HG03135 (cell line): ENCODE measurements at regions not wholly inside any gene's neighbourhood (a gene's known extent, or its start where the extent isn't known, plus 50 kb on each side); places are given as distances from the start of the nearest gene placed in this dataset.

Source experiments
- ATAC-seq: cut with Tn5 transposase; IDR thresholded peaks from one replicate; pipeline ENCODE4 v1.9.1; 2021; ENCODE audit warnings: mild to moderate bottlenecking, moderate library complexity; ENCODE audit not compliant: unreplicated experiment

DNA sequence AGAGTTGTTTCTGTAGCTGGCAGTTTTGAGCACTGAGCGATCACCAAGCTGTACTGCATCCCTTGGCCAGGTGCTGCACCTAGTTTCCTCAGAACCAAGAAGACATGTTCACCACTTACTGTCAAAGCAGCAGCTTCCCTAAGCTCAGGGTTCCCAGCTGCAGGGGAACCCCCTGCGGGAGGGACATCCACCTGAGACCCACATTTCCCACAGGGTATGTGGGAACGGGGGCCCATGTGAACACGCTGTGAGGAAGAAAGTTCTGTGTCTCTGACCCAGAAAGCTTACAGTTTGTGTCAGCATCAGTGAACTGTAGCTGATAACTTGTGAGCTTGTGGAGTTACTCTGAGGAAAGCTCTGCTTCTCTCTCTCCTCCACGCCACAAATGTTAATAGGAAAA lies 436.8 kb upstream of the IGFBP3 start:
- no peak for ATAC-seq

DNA sequence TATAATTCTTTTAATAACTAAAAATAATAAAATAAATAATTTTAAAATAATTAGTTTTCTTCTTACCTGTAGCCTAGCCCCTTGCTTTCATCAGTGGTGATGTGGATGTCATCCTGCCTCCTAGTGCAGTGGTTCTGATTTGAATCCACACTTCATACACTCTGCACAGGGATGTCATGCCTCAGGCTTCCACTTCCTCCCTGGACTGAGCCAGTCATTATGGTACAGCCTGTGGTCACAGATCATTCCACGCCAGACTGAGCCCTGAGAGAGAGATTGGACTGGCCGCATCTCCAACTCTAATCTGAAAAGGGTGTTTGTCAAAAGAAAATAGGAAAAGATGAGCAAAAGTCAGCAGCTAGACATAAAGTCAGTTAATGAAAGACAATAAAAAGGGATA lies 436.2 kb upstream of the IGFBP3 start:
- no peak for ATAC-seq

DNA sequence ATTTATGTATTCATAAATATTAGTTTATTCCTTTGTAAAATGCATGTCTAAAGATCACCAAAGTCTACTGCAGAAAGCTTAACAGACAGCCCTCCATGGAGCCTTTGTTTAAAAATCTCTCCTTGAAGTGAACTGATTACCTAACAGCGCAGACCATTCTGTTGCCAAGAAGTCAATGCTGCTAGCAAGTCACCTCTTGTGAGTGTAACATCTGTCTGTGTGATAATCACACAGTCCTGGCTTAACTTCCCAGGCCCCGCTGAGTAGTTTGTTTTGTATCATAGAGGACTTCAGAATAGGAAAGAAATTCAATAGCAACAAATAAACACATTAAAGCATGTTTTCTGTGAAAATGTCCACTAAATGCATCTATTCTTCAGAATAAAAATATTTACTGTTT lies 435.3 kb upstream of the IGFBP3 start:
- ATAC-seq, result no peak

DNA sequence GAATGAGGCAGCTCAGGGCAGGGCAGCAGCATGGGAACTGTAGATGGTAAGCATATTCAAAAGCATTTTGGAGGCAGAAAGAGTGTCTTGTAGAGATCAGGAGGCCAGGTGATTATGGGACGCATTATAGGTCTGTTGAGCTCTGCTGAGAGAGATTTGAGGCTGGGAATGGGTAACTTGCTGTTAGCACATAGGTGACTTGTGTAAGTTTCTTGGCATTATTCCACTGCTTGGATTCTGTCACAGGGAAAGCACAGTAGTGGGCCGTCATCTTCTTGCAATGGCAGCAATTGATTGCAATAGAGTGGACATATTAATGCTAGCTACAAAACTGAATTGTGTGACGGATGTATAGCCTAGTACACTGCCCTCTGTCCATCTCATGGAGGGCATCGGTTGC lies 434.3 kb upstream of the IGFBP3 start:
- ATAC-seq, result no peak

DNA sequence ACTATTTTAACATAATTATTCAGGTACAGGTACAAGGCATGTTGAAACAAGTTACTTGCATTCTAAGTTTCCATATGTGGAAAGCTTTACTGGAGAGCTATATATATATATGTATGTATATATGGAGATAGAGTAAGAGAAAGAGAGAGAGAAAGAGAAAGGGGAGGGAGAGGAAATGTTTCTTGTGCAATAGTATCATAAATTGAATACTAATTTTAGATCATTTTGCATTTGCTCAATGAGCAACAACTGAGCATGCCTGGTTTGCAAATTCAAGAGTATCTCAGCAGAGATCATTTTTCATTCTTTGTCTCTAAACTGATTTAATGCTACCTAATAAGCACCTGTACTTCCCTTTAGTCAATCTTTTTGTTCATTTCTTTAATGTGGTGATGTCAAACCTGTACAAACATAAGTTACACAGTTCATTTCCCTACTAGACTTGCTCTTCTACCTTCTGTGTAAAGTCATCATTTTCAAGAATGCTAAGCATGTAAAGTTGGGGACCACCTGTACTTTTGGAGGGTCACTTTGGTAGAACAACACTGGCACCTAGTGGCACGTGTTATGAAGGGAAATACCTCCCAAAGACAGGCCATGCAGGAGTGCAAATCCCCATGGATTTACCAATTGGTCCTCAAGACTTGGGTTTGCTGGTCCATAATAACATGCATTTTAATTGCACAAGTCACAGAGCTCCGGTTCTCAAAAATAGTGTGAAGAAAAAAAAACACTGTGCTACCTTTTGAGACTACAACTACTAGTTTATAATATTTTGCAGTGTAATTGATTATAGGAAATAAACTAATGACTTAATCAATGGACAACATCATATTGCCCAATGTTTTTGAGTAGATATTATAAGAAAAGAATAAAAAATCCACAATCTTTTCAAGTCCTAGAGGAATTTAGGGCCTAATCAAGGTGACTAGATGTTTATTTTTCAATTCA lies 431.2 kb upstream of the IGFBP3 start:
- no peak for ATAC-seq

DNA sequence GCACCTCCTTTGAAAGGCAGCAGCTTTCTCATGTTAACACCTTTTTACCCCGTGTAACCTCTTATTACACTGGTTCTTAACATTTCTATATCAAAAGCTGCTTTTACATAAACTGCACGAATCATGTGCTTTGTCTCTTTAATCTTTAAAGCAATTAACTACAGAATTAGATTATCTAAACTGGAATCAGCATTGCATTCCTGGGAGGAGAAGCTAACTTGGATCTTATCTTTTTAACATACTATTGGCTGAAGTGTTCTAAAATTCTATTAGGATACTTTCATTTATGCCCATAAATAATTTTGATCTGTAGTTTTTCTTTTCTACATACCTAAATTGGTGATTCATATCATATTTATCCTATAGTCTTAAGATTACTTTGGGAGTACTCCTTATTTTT lies 428.4 kb upstream of the IGFBP3 start:
- no peak for ATAC-seq

DNA sequence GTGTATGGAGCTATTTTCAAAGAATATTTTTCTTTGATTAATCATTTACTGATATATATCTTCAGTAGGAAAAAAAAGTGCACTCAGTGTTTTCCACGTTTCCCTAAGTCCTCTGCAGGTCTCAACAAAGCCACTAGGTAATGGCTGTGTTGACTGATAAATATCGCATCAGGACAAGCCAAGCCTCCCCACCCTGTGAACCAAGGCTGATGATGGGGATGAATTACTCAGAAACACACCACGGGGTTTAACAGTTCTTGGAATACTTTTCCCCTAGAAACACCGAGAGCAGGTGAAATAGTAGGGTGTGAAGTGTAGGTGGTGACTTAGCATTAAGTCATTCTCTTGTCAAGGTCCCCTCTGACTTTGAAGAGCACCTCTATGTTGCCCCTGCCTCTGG lies 423.5 kb upstream of the IGFBP3 start:
- ATAC-seq, result no peak

DNA sequence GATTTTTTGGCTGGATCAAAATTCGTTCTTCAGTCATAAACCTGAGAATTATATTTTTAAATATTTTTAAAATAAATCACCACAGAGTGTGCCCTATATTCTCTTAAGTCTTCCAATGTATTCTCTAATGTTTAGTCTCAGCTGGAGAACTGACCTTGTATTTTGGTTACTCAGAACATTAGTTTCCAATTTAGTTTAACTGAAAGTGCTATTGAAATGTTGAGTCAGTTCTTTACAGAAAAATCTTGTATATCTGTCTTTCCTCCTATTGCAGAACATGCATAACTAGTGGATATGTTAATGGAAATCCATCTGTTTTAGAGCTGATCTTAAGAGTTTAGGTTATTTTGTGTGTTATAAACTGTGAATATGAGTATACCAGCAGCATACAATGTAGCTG lies 422.7 kb upstream of the IGFBP3 start:
- no peak for ATAC-seq

DNA sequence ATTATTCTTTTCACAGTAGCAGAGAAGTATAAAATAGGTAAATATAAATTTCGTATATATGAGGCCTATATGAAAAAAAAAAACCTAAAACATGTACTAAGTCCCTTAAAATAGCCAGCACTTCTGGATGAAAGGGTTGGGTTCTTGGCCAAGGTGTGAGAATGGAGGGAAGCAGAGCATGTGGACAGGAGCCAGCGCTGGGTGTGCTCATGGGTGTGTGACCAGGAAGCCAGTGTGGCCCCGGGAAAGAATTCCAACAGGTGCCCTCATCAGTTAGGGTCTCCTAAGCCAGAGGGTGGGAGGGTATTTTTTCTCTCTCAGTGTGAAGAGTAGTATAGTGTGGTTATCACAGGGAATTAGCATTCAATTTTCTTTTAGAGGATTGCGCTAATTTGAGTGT lies 401.9 kb upstream of the IGFBP3 start:
- ATAC-seq, result no peak

DNA sequence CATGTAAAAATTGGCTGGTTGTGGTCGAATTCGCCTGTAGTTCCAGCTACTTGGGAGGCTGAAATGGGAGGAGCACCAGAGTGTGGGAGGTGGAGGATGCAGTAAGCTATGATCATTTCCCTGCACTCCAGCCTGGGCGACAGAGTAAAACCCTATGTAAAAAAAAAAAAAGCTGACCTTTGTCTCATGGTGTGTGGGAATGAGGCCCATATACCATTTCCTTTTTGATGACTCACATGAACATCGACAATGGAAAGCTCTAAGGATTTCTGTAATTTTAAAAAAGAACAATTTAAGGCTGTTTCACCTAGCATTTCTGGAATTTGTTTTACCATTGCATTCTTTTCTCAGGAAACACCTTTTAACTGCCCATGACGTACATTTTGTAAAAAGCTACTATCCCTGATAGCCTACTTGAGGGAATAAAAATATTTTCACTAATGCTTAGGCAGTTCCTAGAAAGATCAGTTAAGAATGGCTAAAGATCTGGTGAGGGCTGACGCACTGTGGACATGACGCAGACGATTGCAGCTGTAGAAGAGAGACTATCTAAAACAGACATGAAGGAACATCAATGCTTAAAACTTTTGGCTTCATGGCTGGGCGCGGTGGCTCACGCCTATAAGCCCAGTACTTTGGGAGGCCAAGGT lies 400.6 kb upstream of the IGFBP3 start:
- ATAC-seq, result no peak

DNA sequence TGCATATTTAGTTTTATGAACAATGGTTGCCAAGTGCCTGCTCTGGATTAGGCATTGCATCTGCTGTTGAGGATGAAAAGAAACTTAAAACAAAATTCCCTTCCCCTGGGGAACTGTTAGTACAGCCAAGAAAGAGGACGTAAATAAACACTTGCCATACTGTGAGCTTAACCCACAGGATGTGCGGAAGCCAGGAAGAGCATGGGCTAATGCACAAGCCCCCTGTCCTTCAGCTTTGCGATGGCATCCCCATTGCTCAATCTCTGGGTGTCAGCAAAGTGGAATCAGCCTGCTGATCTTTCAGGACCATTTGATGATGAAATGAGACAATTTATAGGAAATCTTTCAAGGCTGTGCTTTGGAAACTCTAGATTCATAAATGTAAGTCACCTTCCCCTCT lies 399.9 kb upstream of the IGFBP3 start:
- no peak for ATAC-seq

DNA sequence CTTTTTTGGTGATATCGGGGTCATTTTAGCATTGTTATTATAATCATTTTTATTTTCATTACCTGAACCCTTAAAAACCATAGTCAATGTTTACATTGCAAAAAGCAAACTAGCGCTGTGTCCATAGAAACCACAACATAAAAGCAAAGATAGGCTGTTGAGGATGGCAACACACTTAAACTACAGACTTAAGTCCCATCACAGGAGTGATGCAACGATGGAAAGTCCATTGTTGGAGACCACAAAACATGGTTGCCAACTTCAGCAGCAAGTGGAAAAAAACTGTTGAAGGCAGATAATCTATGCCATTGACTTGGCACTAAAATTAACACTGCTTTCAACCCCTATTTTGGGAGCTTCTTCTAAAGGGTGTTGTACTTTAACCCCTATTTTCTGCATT lies 398.8 kb upstream of the IGFBP3 start:
- no peak for ATAC-seq

DNA sequence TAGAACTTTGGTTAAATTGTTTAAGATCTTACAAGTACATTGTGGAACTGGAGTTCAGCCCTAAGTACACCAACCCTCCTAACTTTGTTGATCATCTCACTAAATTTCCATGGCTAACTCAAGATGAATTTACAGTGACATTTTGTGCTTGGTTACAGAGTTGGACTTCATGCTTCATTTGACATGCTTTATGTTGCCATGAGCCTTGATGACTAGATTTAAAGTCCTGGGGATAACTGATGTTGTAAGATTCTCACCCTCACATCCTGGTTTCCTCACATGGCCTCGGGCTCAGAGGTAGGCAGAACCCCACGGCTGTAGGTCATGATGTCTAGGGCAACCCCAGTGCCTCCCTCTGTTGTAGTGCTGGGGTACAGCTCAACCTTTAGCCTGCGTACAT lies 397.2 kb upstream of the IGFBP3 start:
- no peak for ATAC-seq

DNA sequence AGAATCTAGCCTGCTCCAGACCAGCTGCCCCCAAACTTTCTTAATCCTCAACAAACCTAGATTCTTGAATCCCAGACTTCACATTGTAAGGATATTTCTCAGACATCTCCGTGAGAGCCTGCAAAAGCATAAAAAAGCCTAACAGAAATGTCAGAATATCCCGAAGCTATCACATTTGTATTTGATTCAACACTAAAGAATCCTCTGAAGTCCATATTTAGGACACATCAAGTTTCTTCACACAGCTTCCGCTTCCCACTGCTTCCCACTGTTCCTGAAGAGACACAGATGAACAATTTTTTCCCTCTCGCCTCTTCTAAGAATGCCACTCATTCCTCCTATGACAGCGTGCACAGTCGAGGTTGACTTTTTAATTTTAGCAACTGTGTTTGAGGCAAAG lies 396.2 kb upstream of the IGFBP3 start:
- no peak for ATAC-seq

DNA sequence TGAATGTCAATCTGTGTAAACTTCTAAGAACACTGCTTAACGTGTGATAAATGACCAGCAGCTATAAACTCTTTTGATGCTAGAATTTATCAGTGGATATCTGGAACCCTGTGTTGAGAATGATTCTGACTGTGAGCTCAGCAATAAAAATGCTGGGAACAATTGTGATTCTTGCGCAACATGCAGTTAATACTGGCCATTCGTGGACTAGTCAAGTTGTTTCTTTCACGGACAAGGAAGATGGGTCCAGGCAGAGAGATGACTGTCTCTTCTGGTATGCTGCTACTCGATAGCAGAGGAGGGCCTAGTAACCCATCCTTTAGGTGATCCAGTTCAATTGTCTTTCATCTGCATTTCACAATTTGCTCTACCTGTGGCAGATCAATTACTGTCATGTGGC lies 394.8 kb upstream of the IGFBP3 start:
- no peak for ATAC-seq

DNA sequence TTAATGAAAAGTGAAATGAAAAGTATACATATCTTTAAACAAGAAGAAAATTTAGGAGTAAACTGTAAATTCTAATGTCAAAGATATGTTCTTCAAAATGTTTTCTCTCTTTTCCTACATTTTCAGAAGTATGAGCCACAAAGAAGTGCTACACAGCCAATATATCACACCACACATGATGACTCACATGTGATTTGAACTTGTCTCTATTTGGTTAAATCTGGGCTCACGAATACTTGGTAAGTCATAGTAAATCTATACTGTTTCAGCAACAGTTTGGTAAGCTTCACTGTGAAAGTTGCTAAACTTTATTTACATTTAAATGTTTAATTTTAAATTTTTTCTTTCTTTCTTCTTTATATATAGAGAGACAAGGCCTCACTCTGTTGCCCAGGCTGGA lies 380.6 kb upstream of the IGFBP3 start:
- ATAC-seq, result no peak

DNA sequence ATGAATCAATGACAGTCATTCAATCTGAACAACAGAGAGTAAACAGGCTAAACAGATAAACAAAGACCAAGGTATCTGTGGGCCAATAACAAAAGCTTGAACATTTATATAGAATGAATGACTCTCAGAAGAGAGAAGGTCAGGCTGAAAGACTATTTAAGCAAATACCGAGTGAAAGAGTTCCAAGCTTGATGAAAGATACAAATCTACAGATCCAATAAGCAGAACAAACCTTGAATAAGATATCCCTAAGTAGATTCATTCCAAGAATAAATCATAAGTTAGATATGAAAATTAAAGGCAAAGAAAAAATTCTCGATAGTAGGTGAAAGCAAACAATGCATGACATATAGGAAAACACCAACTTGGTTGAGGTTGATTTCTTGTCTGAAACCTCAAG lies 376.4 kb upstream of the IGFBP3 start:
- no peak for ATAC-seq

DNA sequence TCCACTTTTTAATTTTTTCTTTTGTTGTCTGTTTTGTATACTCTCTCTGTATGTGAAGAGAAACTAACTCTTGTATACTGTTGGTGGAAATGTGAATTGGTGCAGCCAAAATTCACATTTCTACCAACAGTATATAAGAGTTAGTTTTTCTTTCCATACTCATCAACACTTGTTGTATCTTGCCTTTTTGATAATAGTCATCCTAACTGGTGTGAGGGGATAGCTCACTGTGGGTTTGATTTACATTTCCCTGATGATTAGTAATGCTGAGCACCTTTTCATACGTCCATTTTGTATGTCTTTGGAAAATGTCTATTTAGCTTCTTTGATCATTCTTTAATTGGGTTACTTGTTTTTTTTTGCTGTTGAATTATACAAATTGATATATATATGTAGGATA lies 375.5 kb upstream of the IGFBP3 start:
- no peak for ATAC-seq

DNA sequence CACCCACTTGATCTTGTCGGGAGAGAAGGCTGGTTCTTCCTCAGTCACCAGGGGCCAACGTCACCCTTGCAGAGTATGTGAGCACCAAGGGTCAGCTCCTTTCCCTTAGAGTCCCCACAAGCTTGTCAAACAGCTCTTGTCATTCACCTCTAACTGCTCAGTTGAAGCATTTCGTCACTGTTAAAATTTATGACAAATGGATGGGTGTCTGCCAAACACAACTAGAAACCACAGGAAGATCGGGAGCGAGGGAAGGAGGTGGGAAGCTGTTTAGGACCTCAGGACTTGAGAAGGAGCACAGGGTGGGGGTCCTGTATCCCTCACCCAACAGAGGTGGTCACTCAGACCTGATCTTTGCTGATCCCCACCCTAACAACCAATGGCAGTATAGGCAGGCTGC lies 373.3 kb upstream of the IGFBP3 start:
- no peak for ATAC-seq

DNA sequence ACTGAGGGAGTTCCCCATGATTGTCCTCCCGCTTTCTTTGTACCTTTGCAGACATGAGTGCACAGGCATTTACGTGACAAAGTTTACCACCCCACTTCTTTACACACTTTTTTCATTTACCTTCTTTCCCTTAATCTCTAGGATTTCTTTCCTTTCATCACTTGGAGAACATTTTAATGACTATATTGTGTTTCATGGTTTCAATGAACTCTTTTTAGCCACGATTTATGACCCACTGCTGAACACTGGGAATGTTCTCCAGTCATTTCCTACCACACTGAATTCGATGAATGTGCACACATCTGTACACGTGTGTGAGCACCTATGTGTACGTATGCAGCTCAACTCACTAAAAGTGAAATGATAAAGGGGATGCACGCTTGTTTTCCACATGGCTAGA lies 371.7 kb upstream of the IGFBP3 start:
- ATAC-seq, result no peak

DNA sequence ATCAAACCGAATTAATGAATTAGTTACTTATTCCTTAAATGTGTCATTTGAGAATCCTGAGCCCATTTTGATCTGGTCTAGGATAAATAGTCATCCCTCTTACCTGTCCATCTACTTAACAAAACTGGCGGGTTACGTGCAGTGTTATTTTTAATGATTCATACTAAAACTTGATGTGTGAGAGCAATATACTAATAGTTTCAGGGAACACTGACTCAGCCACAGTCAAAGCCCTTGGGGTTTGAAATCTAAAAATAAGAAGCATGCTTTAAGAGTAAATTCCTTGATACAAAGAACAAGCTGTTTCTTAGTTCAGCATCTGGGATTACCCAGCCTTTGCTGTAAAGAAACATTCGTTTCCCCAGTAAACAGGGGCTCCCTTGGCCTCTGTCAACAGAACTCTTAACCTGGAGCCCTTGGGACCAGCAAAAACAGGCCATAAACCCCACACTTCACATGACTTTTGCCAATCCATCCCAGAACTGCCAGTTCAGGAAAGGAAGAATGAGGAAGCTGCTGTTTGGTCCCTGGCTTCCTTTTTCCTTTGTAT lies 370.6 kb upstream of the IGFBP3 start:
- ATAC-seq, result no peak

DNA sequence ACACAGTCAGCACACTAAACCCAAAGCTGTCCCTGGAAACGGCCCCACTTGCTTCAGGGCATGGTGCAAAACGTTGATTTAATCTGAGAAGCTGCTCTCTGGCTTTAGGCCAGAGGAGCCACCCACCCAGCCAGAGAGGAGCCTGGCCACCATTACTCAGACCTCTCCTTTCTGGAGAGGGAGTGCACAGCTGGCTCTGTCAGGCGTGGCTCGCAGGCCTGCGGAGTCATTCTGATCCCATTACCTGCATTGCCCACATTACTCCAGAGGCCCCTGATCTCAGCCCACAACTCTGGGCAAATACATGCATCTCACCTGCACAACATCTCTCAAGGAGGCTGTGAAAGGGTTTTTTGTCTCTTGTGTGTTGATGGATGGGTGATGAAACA lies 370.0 kb upstream of the IGFBP3 start:
- no peak for ATAC-seq
